ENCODE measurements at regions not wholly inside any gene's neighbourhood (a gene's known extent, or its start where the extent isn't known, plus 50 kb on each side); places are given as distances from the start of the nearest gene placed in this dataset.

DNA sequence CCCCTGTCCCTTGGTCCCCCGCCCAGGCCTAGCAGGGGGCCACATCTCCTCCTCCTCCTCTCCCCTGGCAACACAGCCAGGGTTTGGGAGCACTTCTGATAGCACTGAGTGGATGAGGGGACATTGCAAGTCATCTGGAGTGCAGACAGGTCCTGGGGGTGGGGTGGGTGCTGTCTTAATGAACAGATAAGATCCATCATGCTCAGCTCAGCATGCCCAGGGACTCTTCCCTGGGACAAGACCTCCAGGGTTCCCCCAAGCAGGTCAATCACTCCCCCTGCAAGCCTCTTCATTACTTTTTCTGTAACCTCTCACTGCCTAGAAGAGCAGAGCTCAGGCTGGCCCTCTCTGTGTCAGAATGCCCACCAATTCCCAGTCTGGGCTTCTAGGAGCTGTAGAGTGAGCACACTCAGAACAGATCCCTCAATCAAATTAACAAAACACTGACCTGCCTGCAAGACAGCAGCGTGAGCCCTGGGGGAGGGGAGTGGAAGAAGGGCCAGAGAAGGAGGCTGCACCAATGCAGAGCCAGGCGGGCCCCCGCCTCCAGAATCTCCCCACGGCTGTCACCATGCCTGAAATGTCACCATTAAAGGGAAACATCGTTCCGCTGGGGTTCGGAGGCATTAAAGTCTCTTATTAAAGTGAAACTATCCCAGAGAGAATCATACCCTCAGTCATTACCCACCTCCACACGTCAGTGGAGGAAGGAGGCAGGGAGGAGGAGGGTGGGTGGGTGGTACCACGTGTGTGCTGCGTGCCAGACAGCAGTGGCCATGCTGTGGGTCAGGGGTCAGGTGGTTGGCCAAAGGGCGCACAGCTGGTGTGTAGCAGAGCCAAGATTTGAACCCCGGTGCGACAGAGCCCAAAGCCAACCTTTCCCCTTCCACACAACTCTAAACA lies 114.7 kb upstream of the LINGO1 start:
- no peak overlapping the region for H3K4me3 ChIP-seq (ENCODE audit: low read length)
- TF ChIP-seq, protein P1, sequence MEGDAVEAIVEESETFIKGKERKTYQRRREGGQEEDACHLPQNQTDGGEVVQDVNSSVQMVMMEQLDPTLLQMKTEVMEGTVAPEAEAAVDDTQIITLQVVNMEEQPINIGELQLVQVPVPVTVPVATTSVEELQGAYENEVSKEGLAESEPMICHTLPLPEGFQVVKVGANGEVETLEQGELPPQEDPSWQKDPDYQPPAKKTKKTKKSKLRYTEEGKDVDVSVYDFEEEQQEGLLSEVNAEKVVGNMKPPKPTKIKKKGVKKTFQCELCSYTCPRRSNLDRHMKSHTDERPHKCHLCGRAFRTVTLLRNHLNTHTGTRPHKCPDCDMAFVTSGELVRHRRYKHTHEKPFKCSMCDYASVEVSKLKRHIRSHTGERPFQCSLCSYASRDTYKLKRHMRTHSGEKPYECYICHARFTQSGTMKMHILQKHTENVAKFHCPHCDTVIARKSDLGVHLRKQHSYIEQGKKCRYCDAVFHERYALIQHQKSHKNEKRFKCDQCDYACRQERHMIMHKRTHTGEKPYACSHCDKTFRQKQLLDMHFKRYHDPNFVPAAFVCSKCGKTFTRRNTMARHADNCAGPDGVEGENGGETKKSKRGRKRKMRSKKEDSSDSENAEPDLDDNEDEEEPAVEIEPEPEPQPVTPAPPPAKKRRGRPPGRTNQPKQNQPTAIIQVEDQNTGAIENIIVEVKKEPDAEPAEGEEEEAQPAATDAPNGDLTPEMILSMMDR (IDR thresholded peaks at IDR 0.05; ENCODE audit: insufficient read depth, low read depth, low read length, missing control alignments), result no peak
- no peak for DNase-seq (ENCODE audit: low read depth)

GRCh38 chr15:77746254-77747174 lies 113.8 kb upstream of the LINGO1 start:
- TF ChIP-seq, protein P1 (IDR thresholded peaks at IDR 0.05; ENCODE audit: insufficient read depth, low read depth, low read length, missing control alignments), result no peak
- H3K4me3 ChIP-seq (ENCODE audit: low read length), result no peak overlapping the region
- DNase-seq (ENCODE audit: low read depth), result no peak

DNA sequence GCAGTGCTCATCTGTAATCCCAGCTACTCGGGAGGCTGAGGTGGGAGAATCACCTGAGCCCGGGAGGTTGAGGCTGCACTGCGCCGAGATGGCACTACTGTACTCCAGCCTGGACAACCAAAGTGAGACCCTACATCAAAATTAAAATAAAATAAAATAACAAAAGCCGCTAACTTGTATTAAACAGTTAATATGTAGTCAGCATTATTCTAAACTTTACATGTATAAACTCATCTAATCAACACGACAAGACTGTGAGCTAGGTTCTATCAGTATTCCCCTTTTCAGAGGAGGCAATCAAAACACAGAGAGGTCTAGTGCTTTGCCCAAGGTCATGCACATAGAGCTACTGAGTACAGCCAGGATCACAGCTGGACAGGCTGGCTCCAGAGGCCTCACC lies 111.7 kb upstream of the LINGO1 start:
- TF ChIP-seq, protein P1 (IDR thresholded peaks at IDR 0.05; ENCODE audit: insufficient read depth, low read depth, low read length, missing control alignments), result no peak
- H3K4me3 ChIP-seq (ENCODE audit: low read length), result no peak overlapping the region

DNA sequence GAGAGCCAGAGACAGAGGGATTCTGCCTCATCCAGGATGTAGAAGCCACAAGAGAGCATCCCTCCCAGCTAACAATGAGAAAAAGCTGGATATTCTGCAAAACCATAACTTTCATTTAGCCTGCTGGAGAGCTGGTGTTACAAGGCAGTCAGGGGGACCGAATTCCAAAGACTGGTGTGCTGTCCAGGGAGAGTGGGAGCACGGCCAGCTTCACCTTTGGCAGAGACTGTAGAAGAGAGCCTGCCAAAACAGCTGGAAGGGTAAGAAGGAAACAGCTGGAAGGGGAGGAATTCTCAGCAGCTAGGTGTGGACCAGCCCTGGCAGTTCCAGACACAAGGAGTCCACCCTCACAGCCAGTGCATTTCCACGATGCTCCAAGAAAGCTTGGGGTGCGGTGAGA lies 109.9 kb upstream of the LINGO1 start:
- DNase-seq (ENCODE audit: low read depth), result no peak
- TF ChIP-seq, protein P1 (IDR thresholded peaks at IDR 0.05; ENCODE audit: insufficient read depth, low read depth, low read length, missing control alignments), result no peak

More for the DNA sequence above, 111.7 kb upstream of the LINGO1 start:
- no peak for DNase-seq (ENCODE audit: low read depth)

DNA sequence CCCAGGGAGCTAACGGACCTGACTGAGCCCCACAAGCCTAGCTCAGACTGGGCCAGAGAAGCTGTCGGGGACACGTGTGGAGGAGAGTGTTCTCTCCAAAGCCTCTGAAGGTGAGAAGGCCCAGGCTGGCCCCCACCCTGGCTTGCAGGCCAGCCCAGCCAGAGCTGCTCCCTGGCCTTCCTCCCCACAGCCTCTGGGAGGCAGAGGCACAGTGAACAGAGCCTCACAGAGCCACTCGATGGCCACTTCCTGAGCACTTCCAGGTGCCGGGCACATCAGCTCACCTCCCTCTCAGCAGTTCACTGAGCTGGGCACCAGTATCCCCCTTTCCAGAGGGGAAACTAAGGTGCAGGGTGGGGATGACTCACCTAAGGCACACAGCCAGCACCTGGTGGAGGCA lies 109.4 kb upstream of the LINGO1 start:
- DNase-seq (ENCODE audit: low read depth), result no peak
- TF ChIP-seq, protein P1 (IDR thresholded peaks at IDR 0.05; ENCODE audit: insufficient read depth, low read depth, low read length, missing control alignments), result no peak
- no peak overlapping the region for H3K4me3 ChIP-seq (ENCODE audit: low read length)

More for the DNA sequence above, 109.9 kb upstream of the LINGO1 start:
- no peak overlapping the region for H3K4me3 ChIP-seq (ENCODE audit: low read length)

DNA sequence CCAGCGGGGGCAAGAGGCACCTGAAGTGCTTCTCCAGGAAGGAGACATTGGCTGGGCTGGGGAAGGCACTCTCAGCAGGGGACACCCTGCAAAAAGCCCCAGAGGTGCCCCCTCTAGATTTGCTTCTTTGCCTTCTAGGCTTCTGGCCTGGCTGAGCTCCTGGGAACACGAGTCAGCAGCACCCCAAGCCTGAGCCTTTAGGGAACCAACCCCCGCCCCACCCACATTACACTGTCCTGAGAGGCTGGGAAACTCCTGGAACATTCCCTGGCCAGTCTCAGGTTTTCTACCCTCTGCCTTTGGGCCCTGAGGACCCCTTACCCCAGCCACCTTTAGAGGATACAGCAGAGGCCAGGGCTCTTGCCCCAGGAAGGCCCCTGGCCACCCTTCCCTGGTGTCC lies 108.4 kb upstream of the LINGO1 start:
- TF ChIP-seq, protein P1 (IDR thresholded peaks at IDR 0.05; ENCODE audit: insufficient read depth, low read depth, low read length, missing control alignments), result no peak
- H3K4me3 ChIP-seq (ENCODE audit: low read length), result no peak overlapping the region
- DNase-seq (ENCODE audit: low read depth), result no peak

Data from epithelial cell of esophagus (primary cell).